EH (cell line): ENCODE measurements at regions not wholly inside any gene's neighbourhood (a gene's known extent, or its start where the extent isn't known, plus 50 kb on each side); places are given as distances from the start of the nearest gene placed in this dataset.

Experiments used
- DNase-seq: peaks from one replicate; pipeline ENCODE4 v3.0.0-alpha.2; 2015; ENCODE audit warnings: low read depth

DNA sequence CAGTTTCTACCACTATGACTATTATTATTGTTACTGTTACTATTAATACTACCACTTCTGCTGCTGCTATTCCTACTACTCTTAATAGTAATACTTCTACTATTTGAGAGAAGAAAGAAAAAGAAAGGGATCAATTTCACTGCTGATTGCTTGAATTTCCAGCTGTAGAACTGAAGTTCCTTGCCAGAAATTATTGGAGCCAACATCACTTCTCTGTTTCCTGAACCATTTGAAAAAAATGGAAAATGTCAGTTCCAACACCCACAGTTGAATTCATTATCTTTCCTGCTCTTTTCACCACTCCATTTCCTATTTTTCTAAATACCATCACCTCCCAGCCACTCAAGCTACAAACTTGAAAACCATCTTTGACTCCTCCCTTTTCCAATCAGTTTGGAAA lies 54.1 kb upstream of the PIK3C2G start:
- DNase-seq: no peak

- no peak for DNase-seq
These were observed 55.1 kb upstream of the PIK3C2G start for GRCh38 chr12:18206198-18206597.

DNA sequence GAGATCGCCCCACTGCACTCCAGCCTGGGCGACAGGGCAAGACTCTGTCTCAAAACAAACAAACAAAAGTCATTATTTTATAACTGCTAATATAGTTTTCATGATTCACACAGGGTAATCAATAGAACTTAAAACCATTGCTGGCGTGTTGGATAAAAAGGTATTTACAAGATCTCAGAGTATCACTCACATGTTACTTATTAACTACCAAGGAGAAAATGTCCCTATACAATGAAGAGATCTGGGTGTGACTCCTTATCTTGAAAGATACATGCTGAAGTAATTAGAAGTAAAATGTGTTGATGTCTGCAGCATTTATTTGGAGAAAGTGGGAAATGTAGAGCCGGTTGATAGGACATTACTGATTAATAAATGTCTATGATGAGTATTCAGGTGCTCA lies 57.3 kb upstream of the PIK3C2G start:
- DNase-seq: no peak

DNA sequence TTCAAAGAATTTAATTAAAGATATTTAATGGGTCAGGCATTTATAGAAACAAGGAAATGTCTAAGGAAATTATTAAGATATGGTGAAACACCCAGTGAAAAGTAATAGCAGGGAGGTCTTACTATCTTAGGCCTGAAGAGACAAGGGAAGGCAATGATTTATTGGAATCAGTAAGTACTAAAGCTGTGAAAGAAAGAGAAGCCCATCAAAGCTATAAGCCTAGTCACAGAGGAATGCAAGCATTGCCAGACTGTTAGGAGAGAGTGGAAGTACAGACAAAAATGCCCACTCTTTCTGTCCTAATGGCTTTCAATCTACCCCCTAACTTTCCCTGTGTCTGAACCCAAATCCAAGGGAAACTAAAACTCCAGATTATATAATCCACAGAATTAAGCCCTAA lies 69.2 kb upstream of the PIK3C2G start:
- DNase-seq: no peak

DNA sequence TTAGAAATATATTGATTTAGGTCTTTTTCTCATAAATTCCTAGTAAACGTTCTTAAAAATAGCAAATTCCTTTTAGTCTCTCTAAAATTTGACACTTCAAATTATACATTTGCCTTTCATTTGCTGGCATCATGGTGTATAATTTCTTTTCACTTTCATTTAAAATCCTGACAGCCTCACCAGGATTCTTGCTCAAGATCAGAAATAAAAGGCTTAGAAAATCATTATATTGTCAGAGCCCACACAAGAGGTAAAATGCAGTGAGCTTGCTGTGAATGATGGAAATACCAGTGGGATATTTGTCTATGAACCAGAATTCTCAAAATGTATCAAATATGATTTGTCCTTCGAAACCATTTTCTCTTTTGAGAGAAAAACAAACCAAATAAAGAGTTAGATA lies 78.2 kb upstream of the PIK3C2G start:
- no peak for DNase-seq

- DNase-seq: no peak
These were observed 81.6 kb upstream of the RERGL start for GRCh38 chr12:18171571-18171970.

DNA sequence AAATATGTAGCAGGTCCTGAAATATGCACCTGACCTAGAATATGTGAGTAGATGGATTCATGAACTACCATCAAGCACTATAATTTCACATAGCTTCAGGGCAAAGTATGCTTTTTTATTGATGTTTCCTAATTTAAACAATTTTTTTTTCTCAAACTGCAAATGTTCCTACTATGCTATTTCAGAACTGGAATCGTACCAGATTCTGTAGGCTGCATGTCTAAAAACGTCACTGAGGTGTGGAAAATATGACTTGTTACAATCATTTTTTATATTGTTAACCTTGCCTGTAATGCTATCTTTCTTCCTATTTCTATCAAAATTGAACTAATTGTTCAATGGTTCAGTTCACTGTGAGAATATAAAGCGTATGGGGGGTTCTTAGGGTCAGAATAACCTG lies 78.0 kb upstream of the RERGL start:
- no peak for DNase-seq

GRCh38 chr12:18165889-18166288 lies 75.9 kb upstream of the RERGL start:
- DNase-seq: no peak

DNA sequence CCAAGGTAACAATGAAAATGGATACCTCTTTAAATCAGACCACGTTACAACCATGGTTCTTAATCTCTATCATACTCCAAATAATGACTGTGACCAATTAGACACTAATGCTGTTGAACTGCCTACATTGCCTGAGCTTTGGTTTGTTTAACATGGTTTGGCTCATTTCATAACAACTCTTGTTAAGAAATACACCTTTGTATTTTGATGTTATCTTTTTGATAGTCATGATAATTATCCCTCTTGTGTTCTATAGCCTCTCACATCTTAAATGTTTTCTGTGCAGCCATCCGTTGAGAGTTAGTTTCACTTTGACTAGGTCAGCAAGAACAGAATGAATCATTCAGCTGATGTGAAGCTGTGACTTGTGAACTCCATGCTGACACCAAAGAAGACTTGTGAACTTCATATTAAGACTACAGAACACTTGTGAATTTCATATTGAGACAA lies 75.5 kb upstream of the RERGL start:
- DNase-seq: peak; percentile 1

DNA sequence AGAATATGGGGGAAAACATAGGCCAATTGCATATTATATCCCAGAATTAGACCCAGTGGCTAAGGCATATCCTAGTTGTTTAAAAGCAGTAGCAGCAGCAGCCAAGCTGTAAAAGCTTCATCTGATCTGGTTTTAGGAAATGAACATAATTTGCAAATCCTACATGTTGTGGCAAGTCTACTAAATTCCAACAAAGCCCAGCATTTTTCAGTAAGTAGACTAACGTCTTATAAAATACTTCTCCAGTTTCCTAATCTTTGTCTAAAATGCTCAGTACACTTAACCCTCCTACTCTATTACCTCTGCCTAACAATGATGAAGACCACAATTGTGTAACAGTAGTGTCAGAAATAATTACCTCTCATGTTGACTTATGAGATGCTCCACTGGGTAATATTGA lies 70.9 kb upstream of the RERGL start:
- DNase-seq: no peak

DNA sequence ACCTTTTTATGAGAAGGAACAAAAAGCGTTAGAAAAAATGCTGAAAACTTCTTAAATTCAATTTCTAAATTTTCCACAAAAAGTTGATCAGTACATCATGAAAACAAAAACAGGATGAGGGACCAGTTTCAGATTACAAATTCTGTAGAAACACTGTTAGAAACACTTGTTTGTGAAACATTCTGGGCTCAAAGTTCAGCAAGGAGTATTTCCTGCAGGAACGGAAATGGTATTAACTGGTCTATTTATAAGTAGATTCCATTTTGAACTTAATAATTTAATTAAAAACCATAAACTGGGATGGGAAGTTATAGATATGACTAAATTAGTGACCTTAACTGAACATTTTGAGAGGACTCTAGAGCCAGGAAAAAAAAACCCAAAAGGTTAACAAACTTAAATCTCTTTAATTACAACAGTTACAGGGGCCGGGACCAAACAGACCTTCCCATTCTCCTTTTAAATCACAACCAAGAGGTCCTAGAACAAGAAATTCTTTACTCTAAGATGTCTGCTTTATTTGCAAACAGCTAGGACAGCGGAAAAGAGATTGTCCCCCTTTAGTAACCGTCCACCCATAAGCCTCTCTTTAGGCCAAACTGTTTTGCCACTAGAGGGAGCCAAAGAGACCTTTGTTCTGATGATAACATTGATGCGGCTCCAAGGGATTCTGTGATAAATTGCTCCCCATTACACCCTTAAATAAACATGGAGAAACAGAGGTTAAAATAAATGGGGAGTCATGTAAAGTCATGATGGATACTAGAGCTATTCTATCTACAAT lies 69.0 kb upstream of the RERGL start:
- DNase-seq: peak; percentile 17

- no peak for DNase-seq
These were observed 63.8 kb upstream of the RERGL start for GRCh38 chr12:18153826-18154225.

GRCh38 chr12:18151036-18151435 lies 61.0 kb upstream of the RERGL start:
- no peak for DNase-seq

- no peak for DNase-seq
These were observed 59.0 kb upstream of the RERGL start for GRCh38 chr12:18148961-18149360.

GRCh38 chr12:18146363-18146762 lies 56.4 kb upstream of the RERGL start:
- DNase-seq: no peak

GRCh38 chr12:18145924-18146323 lies 55.9 kb upstream of the RERGL start:
- no peak for DNase-seq

GRCh38 chr12:18141048-18141982 lies 51.3 kb upstream of the RERGL start:
- DNase-seq: peak; percentile 11

- DNase-seq: peak; percentile 13
These were observed 50.1 kb upstream of the RERGL start for GRCh38 chr12:18139989-18140596.
